ENCODE measurements at regions not wholly inside any gene's neighbourhood (a gene's known extent, or its start where the extent isn't known, plus 50 kb on each side); places are given as distances from the start of the nearest gene placed in this dataset.

GRCh38 chr7:46494441-46494840 is 573.4 kb upstream of the IGFBP3 start:
- TF ChIP-seq ZFX (IDR thresholded peaks at IDR 0.05) (no peak), POLR2AphosphoS5 (IDR thresholded peaks at IDR 0.05; ENCODE audit: low read depth, low read length) (no peak), EZH2phosphoT487 (IDR thresholded peaks at IDR 0.05; ENCODE audit: borderline replicate concordance) (no peak), TCF7L2 (IDR thresholded peaks at IDR 0.05; ENCODE audit: borderline replicate concordance, extremely low read depth, insufficient read depth, insufficient read length) (no peak), EGR1 (IDR thresholded peaks at IDR 0.05; ENCODE audit: low read depth) (no peak), CBX3 (IDR thresholded peaks at IDR 0.05; ENCODE audit: low read depth) (no peak), SP1 (IDR thresholded peaks at IDR 0.05; ENCODE audit: low read depth) (no peak), SIN3A (IDR thresholded peaks at IDR 0.05; ENCODE audit: low read depth) (no peak), CEBPB (IDR thresholded peaks at IDR 0.05; ENCODE audit: low read depth) (no peak), FOSL1 (IDR thresholded peaks at IDR 0.05; ENCODE audit: low read depth) (no peak), RAD21 (IDR thresholded peaks at IDR 0.05; ENCODE audit: low read depth) (no peak), ELF1 (IDR thresholded peaks at IDR 0.05; ENCODE audit: borderline replicate concordance, low read depth) (no peak)
- no peak for ATAC-seq
- Histone ChIP-seq H3K27ac (ENCODE audit: low read depth, low read length) (no peak overlapping the region), H3K9me2 (ENCODE audit: insufficient read depth) (no peaks in the 10 kb centered on the region), H3K4me3 (replicated peaks in 1 of 2; ENCODE audit: low read depth in 1 of 2, low read length in 2 of 2) (no peak overlapping the region), H3K9me3 (ENCODE audit: control insufficient read depth in 1 of 2, insufficient read depth in 1 of 2, low read depth in 1 of 2, low read length in 2 of 2) (no peaks in the 10 kb centered on the region), H3K36me3 (ENCODE audit: control insufficient read depth in 1 of 2, insufficient read depth in 2 of 2, low read length in 2 of 2) (no peaks in the 10 kb centered on the region), H2AFZ (ENCODE audit: low read depth, low read length, poor library complexity, severe bottlenecking) (no peak overlapping the region), H4K20me1 (ENCODE audit: insufficient read depth) (no peaks in the 10 kb centered on the region), H3K4me2 (ENCODE audit: low read length) (no peak overlapping the region), H3K79me2 (ENCODE audit: insufficient read depth, low read length) (no peaks in the 10 kb centered on the region), H3K27me3 (ENCODE audit: insufficient read depth, low read length) (no peaks in the 10 kb centered on the region), H3K4me1 (ENCODE audit: control insufficient read depth in 1 of 2, insufficient read depth in 2 of 2, low read length in 2 of 2) (peaks cover 3 to 10% of the 10 kb centered on the region in 2 experiments; a peak in 2 of 4 replicates), H3K9ac (ENCODE audit: low read length) (no peak overlapping the region)
- POLR2A ChIA-PET = no interaction called here
- intact Hi-C loops (cut with micrococcal nuclease) = no loop called here
- no peak for DNase-seq (ENCODE audit: low read depth, low spot score)
- RAD21 ChIA-PET (ENCODE audit: low non-redundant PET in 1 of 2, low total read pairs in 2 of 2, uncharacterized antibody in 2 of 2, unreplicated experiment in 2 of 2) = no interaction called here
- BruUV-seq (replicated peaks) = no TSS peak
- CTCF ChIA-PET = interaction anchor here (0.9 kb wide), 1 partner anchor 9 kb away, joined by 4 read pairs; no protein-coding TSS in a partner anchor

GRCh38 chr7:46494028-46494427 is 573.0 kb upstream of the IGFBP3 start:
- no TSS peak for BruUV-seq (replicated peaks)
- ChIA-PET POLR2A (no interaction called here), RAD21 (ENCODE audit: low non-redundant PET in 1 of 2, low total read pairs in 2 of 2, uncharacterized antibody in 2 of 2, unreplicated experiment in 2 of 2) (no interaction called here)

More at GRCh38 chr7:46494028-46494427, 573.0 kb upstream of the IGFBP3 start:
- Histone ChIP-seq H2AFZ (ENCODE audit: low read depth, low read length, poor library complexity, severe bottlenecking) (no peak overlapping the region), H3K36me3 (ENCODE audit: control insufficient read depth in 1 of 2, insufficient read depth in 2 of 2, low read length in 2 of 2) (no peaks in the 10 kb centered on the region), H3K9ac (ENCODE audit: low read length) (no peak overlapping the region), H3K4me3 (replicated peaks in 1 of 2; ENCODE audit: low read depth in 1 of 2, low read length in 2 of 2) (no peak overlapping the region), H3K27ac (ENCODE audit: low read depth, low read length) (no peak overlapping the region), H3K9me2 (ENCODE audit: insufficient read depth) (no peaks in the 10 kb centered on the region), H4K20me1 (ENCODE audit: insufficient read depth) (no peaks in the 10 kb centered on the region), H3K9me3 (ENCODE audit: control insufficient read depth in 1 of 2, insufficient read depth in 1 of 2, low read depth in 1 of 2, low read length in 2 of 2) (no peaks in the 10 kb centered on the region), H3K27me3 (ENCODE audit: insufficient read depth, low read length) (no peaks in the 10 kb centered on the region), H3K4me2 (ENCODE audit: low read length) (no peak overlapping the region), H3K79me2 (ENCODE audit: insufficient read depth, low read length) (no peaks in the 10 kb centered on the region), H3K4me1 (ENCODE audit: control insufficient read depth in 1 of 2, insufficient read depth in 2 of 2, low read length in 2 of 2) (peaks cover 3 to 10% of the 10 kb centered on the region in 2 experiments; a peak in 2 of 4 replicates)
- DNase-seq (ENCODE audit: low read depth, low spot score) (no peak), ATAC-seq (no peak)
- intact Hi-C loops (cut with micrococcal nuclease) = no loop called here
- CTCF ChIA-PET = interaction anchor here (0.9 kb wide), 1 partner anchor 9 kb away, joined by 4 read pairs; no protein-coding TSS in a partner anchor
- TF ChIP-seq REST (IDR thresholded peaks at IDR 0.05; ENCODE audit: low read depth) (no peak), SIN3A (IDR thresholded peaks at IDR 0.05; ENCODE audit: low read depth) (no peak), RAD21 (IDR thresholded peaks at IDR 0.05; ENCODE audit: low read depth) (no peak), SP1 (IDR thresholded peaks at IDR 0.05; ENCODE audit: low read depth) (no peak), JUND (IDR thresholded peaks at IDR 0.05) (no peak), TCF7L2 (IDR thresholded peaks at IDR 0.05; ENCODE audit: borderline replicate concordance, extremely low read depth, insufficient read depth, insufficient read length) (no peak)
